ENCODE measurements at regions not wholly inside any gene's neighbourhood (a gene's known extent, or its start where the extent isn't known, plus 50 kb on each side); places are given as distances from the start of the nearest gene placed in this dataset.
"Not testable (repeated sequence)": the region's sequence is repeated elsewhere in the genome, so short reads cannot be mapped to it uniquely, and the experiment has no call there.

- no peak for DNase-seq (ENCODE audit: low read depth in 3 of 3, low spot score in 1 of 3)
Measured at GRCh38 chr15:62406305-62406891, 241.3 kb upstream of the C2CD4B start.

- DNase-seq (ENCODE audit: low read depth in 3 of 3, low spot score in 1 of 3), result no peak
Measured at GRCh38 chr15:62407216-62407615, 242.1 kb upstream of the C2CD4B start.

GRCh38 chr15:62407962-62408361 lies 242.9 kb upstream of the C2CD4B start:
- DNase-seq (ENCODE audit: low read depth in 3 of 3, low spot score in 1 of 3), result no peak

GRCh38 chr15:62409466-62409865 lies 244.4 kb upstream of the C2CD4B start:
- no peak for DNase-seq (ENCODE audit: low read depth in 3 of 3, low spot score in 1 of 3)

GRCh38 chr15:62412686-62413085 lies 247.6 kb upstream of the C2CD4B start:
- DNase-seq (ENCODE audit: low read depth in 3 of 3, low spot score in 1 of 3), result no peak

GRCh38 chr15:62413153-62413552 lies 248.1 kb upstream of the C2CD4B start:
- no peak for DNase-seq (ENCODE audit: low read depth in 3 of 3, low spot score in 1 of 3)

- DNase-seq (ENCODE audit: low read depth in 3 of 3, low spot score in 1 of 3), result no peak
Measured at GRCh38 chr15:62413786-62414185, 248.7 kb upstream of the C2CD4B start.

GRCh38 chr15:62415498-62415897 lies 250.4 kb upstream of the C2CD4B start:
- no peak for DNase-seq (ENCODE audit: low read depth in 3 of 3, low spot score in 1 of 3)

- no peak for DNase-seq (ENCODE audit: low read depth in 3 of 3, low spot score in 1 of 3)
Measured at GRCh38 chr15:62416526-62416925, 251.4 kb upstream of the C2CD4B start.

GRCh38 chr15:62417439-62417838 lies 252.4 kb upstream of the C2CD4B start:
- no peak for DNase-seq (ENCODE audit: low read depth in 3 of 3, low spot score in 1 of 3)

GRCh38 chr15:62418496-62418895 lies 253.4 kb upstream of the C2CD4B start:
- not testable (repeated sequence) for DNase-seq (ENCODE audit: low read depth in 3 of 3, low spot score in 1 of 3)

- no peak for DNase-seq (ENCODE audit: low read depth in 3 of 3, low spot score in 1 of 3)
Measured at GRCh38 chr15:62419192-62419591, 254.1 kb upstream of the C2CD4B start.

GRCh38 chr15:62420371-62420770 lies 255.3 kb upstream of the C2CD4B start:
- not testable (repeated sequence) for DNase-seq (ENCODE audit: low read depth in 3 of 3, low spot score in 1 of 3)

- no peak for DNase-seq (ENCODE audit: low read depth in 3 of 3, low spot score in 1 of 3)
Measured at GRCh38 chr15:62421289-62421688, 256.2 kb upstream of the C2CD4B start.

GRCh38 chr15:62426387-62426956 lies 261.4 kb upstream of the C2CD4B start:
- DNase-seq (ENCODE audit: low read depth in 3 of 3, low spot score in 1 of 3), result no peak

GRCh38 chr15:62428259-62428658 lies 263.2 kb upstream of the C2CD4B start:
- no peak for DNase-seq (ENCODE audit: low read depth in 3 of 3, low spot score in 1 of 3)

GRCh38 chr15:62428851-62429598 lies 263.9 kb upstream of the C2CD4B start:
- DNase-seq (ENCODE audit: low read depth in 3 of 3, low spot score in 1 of 3), result no peak

- no peak for DNase-seq (ENCODE audit: low read depth in 3 of 3, low spot score in 1 of 3)
Measured at GRCh38 chr15:62430056-62430455, 265.0 kb upstream of the C2CD4B start.

- no peak for DNase-seq (ENCODE audit: low read depth in 3 of 3, low spot score in 1 of 3)
Measured at GRCh38 chr15:62430552-62430951, 265.5 kb upstream of the C2CD4B start.

- DNase-seq (ENCODE audit: low read depth in 3 of 3, low spot score in 1 of 3), result no peak
Measured at GRCh38 chr15:62431008-62431797, 266.1 kb upstream of the C2CD4B start.

GRCh38 chr15:62431817-62432216 lies 266.7 kb upstream of the C2CD4B start:
- no peak for DNase-seq (ENCODE audit: low read depth in 3 of 3, low spot score in 1 of 3)

All from stimulated activated CD4-positive, alpha-beta T cell treated with anti-CD3 and anti-CD28 coated beads, TNF-alpha, amount 100 ng/mL, for 1 hour (primary cell).